Right cardiac atrium (tissue), 5 donors: ENCODE measurements at regions not wholly inside any gene's neighbourhood (a gene's known extent, or its start where the extent isn't known, plus 50 kb on each side); places are given as distances from the start of the nearest gene placed in this dataset.

Source experiments
- ATAC-seq, 2 donors: fragments of 200-7000 bp; cut with Tn5 transposase; one replicate each; pipeline versions ENCODE4 v1.8.0 to v1.9.1; 2020; ENCODE audit warnings: moderate library complexity in 2 of 2, mild to moderate bottlenecking in 1 of 2
- DNase-seq, 3 donors: peaks; one replicate each; pipeline ENCODE4 v3.0.0-alpha.2; 2020
- H3K27ac ChIP-seq: one replicate; pipeline ENCODE4 v1.5.1; 2013; ENCODE audit warnings: mild to moderate bottlenecking, low read length, control low read depth, moderate library complexity
- H3K27me3 ChIP-seq: one replicate; pipeline ENCODE4 v1.6.1; 2013; ENCODE audit not compliant: control insufficient read depth, insufficient read depth
- H3K4me1 ChIP-seq: one replicate; pipeline ENCODE4 v1.6.1; 2013; ENCODE audit warnings: low read length; ENCODE audit not compliant: control insufficient read depth, insufficient read depth
- H3K4me3 ChIP-seq: one replicate; pipeline ENCODE4 v1.5.1; 2013; ENCODE audit warnings: low read length, control low read depth
- H3K9me3 ChIP-seq: one replicate; pipeline ENCODE4 v1.6.1; 2013; ENCODE audit warnings: low read length; ENCODE audit not compliant: control insufficient read depth
- WGBS: extraction: QIAGEN DNeasy Blood & Tissue Kit; methylation state at CpG from one replicate; pipeline ENCODE4 v1.1.7; 2013; 5-methylcytosine and 5-hydroxymethylcytosine counted together
- intact Hi-C, 4 donors: fragments of 100-400 bp; cut with DNase I; formaldehyde crosslinking; loops; one replicate each; pipeline versions ENCODE4 v1.11.0 to v1.14.0; 2022 to 2023
- donor health status: healthy with polysubstance abuse.
- donor health status: DM: no; HTN: yes; CAD: no.
- donor health status: DM: no; HTN: no; CAD: no.
- donor health status: DM: no; HTN: yes; CAD: no; lungs with severe emphysema.
- donor health status: DM: yes; HTN: yes; CAD: no.

DNA sequence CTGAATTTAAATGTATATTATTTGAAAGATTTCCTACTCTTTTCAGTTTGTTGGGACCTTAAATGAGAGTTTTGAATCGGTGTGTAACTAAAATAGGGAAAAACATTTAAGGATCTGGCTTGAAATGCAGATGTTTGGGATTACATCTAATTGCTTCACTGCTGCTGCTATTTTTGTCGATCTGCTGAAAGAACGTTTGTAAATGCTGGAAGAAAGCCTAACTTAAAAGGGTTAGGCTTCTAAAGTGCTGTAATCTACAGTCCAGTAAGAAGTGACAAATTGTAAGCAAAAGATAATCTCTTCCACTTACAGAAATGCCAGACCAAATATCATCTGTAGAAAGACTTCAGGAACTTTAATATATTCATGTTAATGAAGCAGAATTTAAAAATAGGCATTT lies 691.6 kb downstream of the ZNF385D start:
- no peak for DNase-seq
- ATAC-seq = no peak
- no peaks in the 10 kb centered on the region for H3K9me3 ChIP-seq
- H3K27ac ChIP-seq = no peak overlapping the region
- intact Hi-C loops = no loop called here
- no peaks in the 10 kb centered on the region for H3K4me1 ChIP-seq
- no peak overlapping the region for H3K4me3 ChIP-seq
- 13% methylated on average over 3 of the region's 3 CpGs for WGBS
- no peaks in the 10 kb centered on the region for H3K27me3 ChIP-seq

DNA sequence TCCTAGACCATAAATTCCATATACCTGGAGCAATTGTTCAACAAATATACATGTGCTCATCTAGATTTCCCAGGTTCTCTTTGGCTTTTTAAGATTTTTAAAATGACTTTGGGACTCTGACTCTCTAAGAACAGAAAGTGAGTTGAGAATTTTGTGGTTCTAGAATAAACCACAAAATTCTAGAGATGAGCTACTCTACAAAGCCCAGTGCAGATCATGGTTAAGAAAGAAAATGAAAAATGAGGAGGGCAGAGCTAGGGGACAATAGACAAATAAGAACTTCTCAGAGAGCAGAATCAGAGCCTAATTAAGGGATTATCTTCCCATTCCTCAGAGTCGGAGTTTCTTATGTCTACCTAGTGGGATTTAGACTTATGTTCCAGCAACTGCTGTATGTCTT lies 694.7 kb downstream of the ZNF385D start:
- 91% methylated on average over 1 of the region's 1 CpG for WGBS
- ATAC-seq (no peak), DNase-seq (no peak)
- Histone ChIP-seq H3K4me1 (no peaks in the 10 kb centered on the region), H3K27ac (no peak overlapping the region), H3K27me3 (no peaks in the 10 kb centered on the region), H3K9me3 (no peaks in the 10 kb centered on the region), H3K4me3 (no peak overlapping the region)
- intact Hi-C loops = no loop called here

DNA sequence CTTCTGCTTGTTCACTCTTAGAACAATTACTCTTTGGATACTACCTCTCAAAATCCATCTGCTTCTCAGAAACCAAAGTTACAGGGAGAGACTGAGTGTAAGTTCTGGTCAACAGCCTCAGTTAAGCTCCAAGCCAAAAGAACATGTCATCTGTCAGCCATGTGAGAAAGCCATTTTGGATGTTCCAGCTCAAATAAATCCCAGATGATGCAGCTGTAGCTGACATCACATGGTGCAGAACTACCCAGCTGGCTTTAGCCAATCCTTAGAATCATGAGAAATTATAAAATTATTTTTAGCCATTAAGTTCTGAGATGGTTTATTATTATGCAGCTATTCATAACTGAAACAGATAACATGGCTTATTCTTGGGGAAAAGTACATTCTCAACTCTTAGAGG lies 696.0 kb downstream of the ZNF385D start:
- no peak for DNase-seq
- Histone ChIP-seq H3K27me3 (no peaks in the 10 kb centered on the region), H3K9me3 (no peaks in the 10 kb centered on the region), H3K4me1 (no peaks in the 10 kb centered on the region), H3K4me3 (no peak overlapping the region), H3K27ac (no peak overlapping the region)
- intact Hi-C loops = no loop called here
- ATAC-seq = peak in 1 of 2 donors; percentile 43

DNA sequence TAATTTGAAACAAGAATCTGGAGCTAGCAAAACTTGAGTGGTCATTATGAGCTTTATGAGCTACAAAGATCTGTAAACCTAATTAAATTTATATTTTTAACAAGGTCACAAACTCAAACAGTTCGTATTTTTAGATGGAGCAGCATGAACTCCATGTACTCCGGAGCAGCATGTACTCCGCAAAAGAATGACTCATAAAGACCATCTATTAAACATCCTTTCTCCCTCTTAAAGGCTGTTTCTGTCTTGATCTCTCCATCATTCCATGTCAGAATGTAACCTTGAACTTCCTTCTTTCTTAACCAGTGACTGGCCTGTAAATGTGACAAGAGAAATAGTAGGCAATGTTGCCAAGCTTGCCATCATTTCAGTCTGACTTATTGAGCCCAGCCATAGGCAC lies 696.9 kb downstream of the ZNF385D start:
- WGBS = 87% methylated on average over 3 of the region's 3 CpGs
- DNase-seq (no peak), ATAC-seq (no peak)
- intact Hi-C loops = no loop called here
- Histone ChIP-seq H3K27ac (no peak overlapping the region), H3K9me3 (no peaks in the 10 kb centered on the region), H3K4me3 (no peak overlapping the region), H3K27me3 (no peaks in the 10 kb centered on the region), H3K4me1 (no peaks in the 10 kb centered on the region)

DNA sequence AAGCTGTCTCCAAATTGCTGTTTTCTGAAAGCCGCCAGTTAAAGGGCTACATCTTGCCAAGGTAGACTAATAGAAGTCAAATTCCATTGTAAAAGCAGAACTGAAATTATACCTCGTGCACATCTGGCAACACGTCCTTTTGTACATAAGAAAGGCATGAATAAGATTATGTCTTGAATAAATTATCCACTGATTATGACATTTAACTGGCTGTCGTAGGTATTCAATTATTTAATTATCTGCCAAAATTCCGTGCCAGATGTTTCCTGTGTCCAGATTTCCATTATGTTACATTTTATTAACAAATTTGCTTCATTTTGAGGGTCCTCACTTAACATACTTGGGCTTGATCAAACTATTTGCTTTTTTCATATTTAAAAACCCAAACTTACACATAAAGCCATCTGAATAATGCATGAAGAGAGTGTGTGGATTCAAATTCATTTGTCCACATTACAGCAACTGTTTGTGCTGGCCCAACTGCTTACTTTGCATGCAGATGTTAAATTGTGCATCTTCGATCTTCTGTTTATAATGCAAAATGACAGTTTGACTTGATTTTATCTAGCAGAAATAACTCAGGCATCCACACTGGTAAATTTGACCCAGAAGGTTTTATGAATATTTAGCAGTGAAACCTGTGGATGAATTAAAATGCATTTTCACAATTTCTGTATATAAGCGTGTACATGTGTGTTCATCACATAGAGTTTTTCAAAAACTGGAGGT lies 701.5 kb downstream of the ZNF385D start:
- no peak overlapping the region for H3K4me3 ChIP-seq
- H3K27ac ChIP-seq = no peak overlapping the region
- no peaks in the 10 kb centered on the region for H3K9me3 ChIP-seq
- no peak for ATAC-seq
- no peak for DNase-seq
- no peaks in the 10 kb centered on the region for H3K4me1 ChIP-seq
- H3K27me3 ChIP-seq = no peaks in the 10 kb centered on the region
- WGBS = 75% methylated on average over 7 of the region's 7 CpGs
- intact Hi-C loops = no loop called here

- no peak for ATAC-seq
- no peak overlapping the region for H3K4me3 ChIP-seq
- H3K9me3 ChIP-seq = no peaks in the 10 kb centered on the region
- 55% methylated on average over 1 of the region's 1 CpG for WGBS
- intact Hi-C loops = no loop called here
- no peaks in the 10 kb centered on the region for H3K27me3 ChIP-seq
- H3K27ac ChIP-seq = no peak overlapping the region
- DNase-seq = no peak
- no peaks in the 10 kb centered on the region for H3K4me1 ChIP-seq
These were observed 707.9 kb downstream of the ZNF385D start for GRCh38 chr3:21043139-21043538.

DNA sequence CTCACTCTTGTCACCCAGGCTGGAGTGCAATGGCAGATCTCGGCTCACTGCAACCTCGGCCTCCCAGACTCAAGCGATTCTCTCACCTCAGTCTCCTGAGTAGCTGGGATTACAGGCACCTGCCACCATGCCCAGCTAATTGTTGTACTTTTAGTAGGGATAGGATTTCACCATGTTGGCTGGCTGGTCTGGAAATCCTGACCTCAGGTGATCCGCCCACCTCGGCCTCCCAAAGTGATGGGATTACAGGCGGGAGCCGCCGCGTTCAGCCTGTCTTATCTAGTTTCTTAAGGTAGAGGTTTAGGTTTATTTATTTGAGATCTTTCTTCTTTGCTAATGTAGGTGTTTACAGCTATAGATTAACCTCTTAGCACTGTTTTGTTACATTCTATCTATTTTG lies 708.8 kb downstream of the ZNF385D start:
- intact Hi-C loops = no loop called here
- ATAC-seq = no peak

DNA sequence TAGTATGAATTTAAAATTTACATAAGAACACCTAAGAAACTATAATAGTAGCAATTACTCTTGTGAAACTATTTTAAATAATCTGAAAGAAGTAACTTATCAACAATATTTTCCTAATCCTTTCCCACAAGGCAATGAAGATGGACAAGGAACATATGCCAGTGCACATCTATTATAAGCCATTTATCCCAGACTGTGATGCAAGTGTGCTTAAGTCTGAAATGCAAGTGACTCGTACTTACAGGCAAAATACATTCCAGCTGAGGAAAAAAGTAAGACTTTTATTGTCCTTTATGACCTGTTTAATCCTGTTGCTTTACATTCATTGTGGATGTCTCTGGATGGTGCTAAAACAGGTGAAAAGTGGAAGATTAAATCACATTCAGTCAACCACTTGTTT lies 709.4 kb downstream of the ZNF385D start:
- intact Hi-C loops = no loop called here
- Histone ChIP-seq H3K4me1 (no peaks in the 10 kb centered on the region), H3K27me3 (no peaks in the 10 kb centered on the region), H3K9me3 (no peaks in the 10 kb centered on the region), H3K27ac (no peak overlapping the region), H3K4me3 (no peak overlapping the region)
- WGBS = 40% methylated on average over 1 of the region's 1 CpG
- ATAC-seq (no peak), DNase-seq (no peak)

More for the DNA sequence above, 708.8 kb downstream of the ZNF385D start:
- H3K4me3 ChIP-seq = no peak overlapping the region
- WGBS = 92% methylated on average over 9 of the region's 9 CpGs
- no peaks in the 10 kb centered on the region for H3K27me3 ChIP-seq
- H3K4me1 ChIP-seq = no peaks in the 10 kb centered on the region
- no peak overlapping the region for H3K27ac ChIP-seq
- H3K9me3 ChIP-seq = no peaks in the 10 kb centered on the region
- no peak for DNase-seq

- ATAC-seq = no peak
- Histone ChIP-seq H3K4me3 (no peak overlapping the region), H3K27ac (no peak overlapping the region), H3K9me3 (no peaks in the 10 kb centered on the region), H3K27me3 (no peaks in the 10 kb centered on the region), H3K4me1 (no peaks in the 10 kb centered on the region)
- no peak for DNase-seq
- intact Hi-C loops = no loop called here
- 96% methylated on average over 1 of the region's 1 CpG for WGBS
These were observed 714.1 kb downstream of the ZNF385D start for GRCh38 chr3:21036888-21037287.

- Histone ChIP-seq H3K4me3 (no peak overlapping the region), H3K9me3 (no peaks in the 10 kb centered on the region), H3K27me3 (no peaks in the 10 kb centered on the region), H3K27ac (no peak overlapping the region), H3K4me1 (no peaks in the 10 kb centered on the region)
- ATAC-seq (no peak), DNase-seq (peak in 1 of 3 donors; percentile 18)
- intact Hi-C loops = no loop called here
- 88% methylated on average over 5 of the region's 5 CpGs for WGBS
These were observed 722.6 kb downstream of the ZNF385D start for GRCh38 chr3:21028412-21028811.

GRCh38 chr3:21024563-21024962 lies 726.4 kb downstream of the ZNF385D start:
- H3K9me3 ChIP-seq = no peaks in the 10 kb centered on the region
- H3K4me3 ChIP-seq = no peak overlapping the region
- intact Hi-C loops = no loop called here
- DNase-seq (no peak), ATAC-seq (no peak)
- H3K4me1 ChIP-seq = no peaks in the 10 kb centered on the region
- no peaks in the 10 kb centered on the region for H3K27me3 ChIP-seq
- WGBS = 84% methylated on average over 2 of the region's 2 CpGs
- H3K27ac ChIP-seq = no peak overlapping the region

GRCh38 chr3:21020681-21021080 lies 730.3 kb downstream of the ZNF385D start:
- no peaks in the 10 kb centered on the region for H3K27me3 ChIP-seq
- WGBS = 73% methylated on average over 5 of the region's 5 CpGs
- intact Hi-C loops = no loop called here
- DNase-seq (no peak), ATAC-seq (no peak)
- H3K4me1 ChIP-seq = no peaks in the 10 kb centered on the region
- H3K9me3 ChIP-seq = no peaks in the 10 kb centered on the region
- no peak overlapping the region for H3K27ac ChIP-seq
- no peak overlapping the region for H3K4me3 ChIP-seq
